SKM-1 (cell line): ENCODE measurements at regions not wholly inside any gene's neighbourhood (a gene's known extent, or its start where the extent isn't known, plus 50 kb on each side); places are given as distances from the start of the nearest gene placed in this dataset.

Experiments used
- DNase-seq: peaks from one replicate; lab custom pipeline; 2025; ENCODE audit not compliant: unreplicated experiment; lab: John Stamatoyannopoulos, UW

DNA sequence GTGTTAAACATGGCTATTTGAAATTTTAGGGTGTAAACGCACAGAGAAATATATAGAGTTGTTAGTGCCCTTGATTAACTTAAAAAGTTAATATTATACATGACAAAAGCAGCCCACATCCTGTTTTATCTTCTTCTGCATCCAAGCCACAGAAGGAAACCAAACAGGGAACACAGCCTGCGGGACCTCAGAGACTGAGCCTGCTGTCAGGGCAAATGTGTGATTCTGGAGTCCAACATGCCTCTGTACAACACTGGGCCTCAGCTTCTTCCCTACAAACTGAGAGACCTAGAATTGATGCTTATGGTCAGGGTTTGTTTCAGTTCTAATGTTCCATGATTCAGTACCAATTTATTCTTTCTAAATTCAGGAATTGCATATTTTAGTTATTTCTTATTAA, 404.7 kb downstream of the FBXO15 start:
- DNase-seq, result no peak

DNA sequence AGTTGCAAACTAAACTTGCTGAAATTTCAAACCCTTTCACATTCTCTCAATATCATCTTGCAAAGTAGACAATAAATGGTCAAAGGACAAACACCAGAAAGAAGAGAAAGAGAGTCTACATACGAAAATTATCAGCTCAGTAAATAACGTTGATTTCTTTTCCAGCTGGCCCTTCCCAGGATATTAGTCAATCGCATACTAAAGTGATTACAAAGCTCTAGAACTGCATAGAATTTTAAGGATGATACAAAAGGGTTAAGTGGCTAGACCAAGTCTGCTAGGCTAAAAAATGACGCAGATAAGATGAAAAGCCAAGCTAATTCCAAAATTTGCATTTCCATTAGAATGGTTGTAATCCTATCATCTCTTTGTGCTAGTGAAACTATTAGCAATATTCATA, 405.7 kb downstream of the FBXO15 start:
- no peak for DNase-seq

DNA sequence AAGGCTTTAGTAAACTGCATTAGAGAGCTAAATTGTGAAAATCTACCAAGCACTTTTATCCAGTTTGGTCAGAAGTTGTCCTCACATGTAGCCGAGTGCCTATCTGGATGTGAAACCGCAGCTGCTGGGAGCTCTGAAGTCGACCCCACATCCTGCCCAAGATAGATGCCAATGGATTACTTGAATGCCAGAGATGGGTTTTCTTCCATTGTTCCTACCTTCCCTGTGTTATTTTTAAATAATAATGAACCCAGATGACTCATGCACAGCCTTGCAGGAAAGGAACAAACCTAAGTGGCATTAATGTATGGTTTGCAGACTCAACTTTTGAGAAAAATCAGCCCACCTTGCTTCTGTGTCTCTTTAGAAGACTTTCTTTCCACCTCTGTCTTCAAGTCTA, 408.5 kb downstream of the FBXO15 start:
- no peak for DNase-seq

DNA sequence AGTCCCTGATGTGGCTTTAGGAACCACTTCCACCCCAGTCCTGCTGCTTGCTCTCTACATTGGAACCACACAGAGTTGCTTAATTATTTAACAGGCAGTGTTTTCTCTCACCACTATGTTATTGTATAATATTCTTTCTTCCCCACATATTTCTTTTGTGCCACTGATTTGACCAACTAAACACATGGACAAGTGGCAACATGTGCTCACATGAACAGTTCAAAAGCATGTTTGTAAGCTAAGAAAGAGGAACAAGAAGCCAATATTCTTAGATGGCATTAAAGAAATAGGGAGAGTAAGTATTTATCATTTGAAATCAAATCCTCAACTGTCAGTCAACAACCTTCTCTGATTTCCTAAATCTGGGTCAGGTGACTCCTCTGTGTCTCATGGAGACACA, 409.6 kb downstream of the FBXO15 start:
- no peak for DNase-seq

DNA sequence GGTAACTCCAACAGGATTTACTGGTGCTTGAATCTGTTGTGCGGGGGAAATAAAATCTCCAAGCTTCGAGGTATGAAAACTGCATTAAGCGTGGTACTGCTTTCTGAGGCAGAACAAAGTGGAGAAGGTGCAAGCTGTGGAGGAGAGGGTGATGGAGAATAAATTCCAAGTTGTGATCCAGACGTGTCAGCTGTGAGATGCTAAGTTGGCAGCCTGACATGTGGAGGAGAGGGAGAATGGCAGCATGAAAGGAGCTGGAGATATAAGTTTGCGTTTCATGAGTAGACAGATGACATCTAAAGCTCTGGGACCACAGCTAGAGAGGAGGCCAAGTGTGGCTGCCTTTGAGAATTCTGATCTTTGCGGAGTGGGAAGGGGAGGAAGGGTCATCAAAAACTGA, 411.8 kb downstream of the FBXO15 start:
- DNase-seq, result no peak

DNA sequence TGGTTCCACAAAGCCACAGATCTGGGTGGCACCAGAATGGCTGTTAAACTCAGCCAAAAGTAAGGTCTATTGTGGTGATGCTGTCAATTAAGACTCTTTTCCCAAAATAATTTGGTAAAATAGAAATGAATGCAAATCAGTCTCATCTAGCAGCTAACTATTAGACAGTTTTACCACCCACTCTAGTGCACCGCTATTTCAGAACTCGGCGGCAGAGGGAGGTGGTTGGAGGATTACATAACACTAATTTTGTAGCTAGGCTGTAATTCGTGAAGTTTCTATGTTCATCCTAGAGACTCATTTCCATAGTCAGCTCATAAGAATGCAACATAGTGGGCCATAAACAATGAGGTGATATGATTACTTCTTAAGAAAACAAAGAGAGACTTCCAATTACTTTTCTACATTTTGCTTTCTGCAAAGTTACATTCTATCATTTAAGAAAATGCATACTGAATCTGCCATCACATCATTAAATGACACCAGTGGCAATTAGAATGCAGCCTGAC, 413.8 kb downstream of the FBXO15 start:
- no peak for DNase-seq

DNA sequence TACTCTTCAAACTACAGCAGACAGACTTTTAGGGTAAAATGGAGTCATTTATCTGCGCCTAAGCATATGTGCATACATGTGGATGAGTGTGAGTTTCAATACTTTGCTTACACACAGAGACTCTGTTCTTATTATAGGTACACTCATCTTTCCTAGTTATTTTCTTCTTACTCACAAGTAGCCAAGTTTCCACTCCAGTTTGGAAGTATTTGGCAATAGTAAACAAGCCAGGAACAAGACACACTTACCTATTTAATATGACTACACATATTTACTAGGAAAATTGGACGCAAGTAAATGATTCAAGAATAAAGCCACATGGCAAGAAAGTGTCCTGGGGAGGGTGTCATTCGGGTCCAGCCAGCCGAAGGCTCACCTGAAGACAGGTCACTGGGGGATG, 414.3 kb downstream of the FBXO15 start:
- DNase-seq, result no peak

DNA sequence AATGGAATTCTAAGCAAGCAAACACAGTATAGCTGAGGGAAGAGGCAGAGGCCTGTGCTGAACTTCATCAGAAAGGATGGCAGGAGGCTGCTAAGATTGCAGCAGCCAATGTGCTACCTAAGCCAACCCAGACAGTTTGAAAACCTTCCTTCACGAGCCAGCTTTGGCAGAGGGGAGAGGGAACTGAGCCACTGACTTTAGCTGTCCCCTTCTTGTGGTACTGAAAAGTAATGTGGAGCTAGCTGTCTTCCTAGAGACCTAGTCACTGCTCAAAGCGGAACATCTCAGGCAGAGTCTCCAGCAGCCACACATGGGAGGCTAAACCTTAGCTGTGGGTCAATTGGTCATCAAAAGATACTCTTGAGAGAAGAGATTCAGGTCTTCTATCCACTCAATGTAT, 419.0 kb downstream of the FBXO15 start:
- DNase-seq, result no peak

DNA sequence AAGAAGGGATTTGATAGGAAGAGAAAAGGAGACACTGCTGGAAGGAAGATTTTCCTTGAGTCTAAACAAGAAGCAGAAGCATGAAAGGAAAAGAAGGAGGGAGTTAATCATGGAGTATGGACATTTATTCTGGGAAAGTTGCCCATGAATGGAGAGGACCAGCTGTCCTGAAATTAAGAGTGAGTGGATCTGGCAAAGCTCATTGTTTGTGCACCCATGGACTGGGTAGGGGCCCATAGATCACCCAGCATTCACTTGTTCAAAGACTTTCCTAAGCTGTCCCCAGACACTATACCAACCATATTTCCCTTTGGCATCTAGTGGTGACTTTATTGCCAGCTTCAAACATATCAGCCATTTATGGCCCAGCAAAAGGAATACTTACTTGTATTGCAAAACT, 422.7 kb downstream of the FBXO15 start:
- no peak for DNase-seq

DNA sequence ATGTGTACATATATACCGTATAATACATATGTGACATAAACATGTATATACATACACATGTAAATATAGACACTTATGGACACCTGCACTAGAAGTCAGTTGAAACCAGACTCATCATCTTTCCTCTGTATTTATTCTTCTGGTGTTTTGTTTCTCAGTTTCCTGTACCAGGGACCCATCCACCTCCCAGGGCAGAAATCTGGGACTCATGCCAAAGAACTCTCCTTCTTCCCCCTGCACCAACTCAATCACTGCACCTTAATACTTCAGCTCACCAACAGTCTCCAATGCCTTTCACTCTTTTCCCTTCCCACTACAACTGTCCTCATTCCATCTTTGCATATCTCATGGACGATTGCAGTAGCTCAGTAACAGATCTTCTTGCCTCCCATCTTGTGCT, 428.0 kb downstream of the FBXO15 start:
- no peak for DNase-seq

DNA sequence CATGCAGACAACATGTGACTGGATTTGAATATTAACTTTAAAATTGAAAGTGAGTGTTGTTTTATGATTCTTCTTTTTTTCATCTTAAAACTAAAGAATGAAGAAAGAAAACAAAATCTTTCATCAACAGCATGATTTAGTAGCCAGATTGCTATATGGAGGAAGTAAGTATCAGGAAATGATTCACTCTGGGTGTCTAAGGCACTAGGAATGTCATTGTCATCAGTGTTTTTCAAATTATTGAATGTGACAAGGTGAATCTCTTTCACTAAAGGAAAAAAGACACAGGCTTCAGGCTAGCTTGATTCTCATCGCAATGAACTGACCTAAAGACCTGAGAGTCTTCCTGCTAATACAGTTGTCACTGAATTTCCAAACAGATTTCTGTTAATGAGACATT, 430.1 kb downstream of the FBXO15 start:
- DNase-seq, result no peak

DNA sequence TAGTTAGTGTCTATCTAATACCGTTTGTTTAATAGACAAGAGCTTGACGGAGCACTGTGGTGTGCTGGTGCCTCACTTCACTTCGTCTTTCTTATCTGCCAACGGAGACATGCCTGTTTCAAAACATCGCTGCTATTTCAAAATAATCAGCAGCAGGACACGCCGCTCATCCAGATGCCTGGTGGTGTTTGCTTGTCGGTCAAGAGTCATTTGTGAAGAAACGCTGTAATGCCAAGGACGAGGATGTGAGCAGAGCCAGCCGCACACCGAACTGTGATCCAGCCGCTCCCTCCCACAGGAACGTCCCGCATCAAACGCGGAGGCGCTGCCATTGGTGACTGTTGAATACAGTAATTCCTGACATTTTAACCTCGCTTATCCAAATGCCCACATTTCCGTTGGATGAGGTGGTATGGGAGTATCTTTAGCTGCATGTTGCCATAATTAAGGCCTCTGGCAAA, 432.4 kb downstream of the FBXO15 start:
- DNase-seq, result no peak

DNA sequence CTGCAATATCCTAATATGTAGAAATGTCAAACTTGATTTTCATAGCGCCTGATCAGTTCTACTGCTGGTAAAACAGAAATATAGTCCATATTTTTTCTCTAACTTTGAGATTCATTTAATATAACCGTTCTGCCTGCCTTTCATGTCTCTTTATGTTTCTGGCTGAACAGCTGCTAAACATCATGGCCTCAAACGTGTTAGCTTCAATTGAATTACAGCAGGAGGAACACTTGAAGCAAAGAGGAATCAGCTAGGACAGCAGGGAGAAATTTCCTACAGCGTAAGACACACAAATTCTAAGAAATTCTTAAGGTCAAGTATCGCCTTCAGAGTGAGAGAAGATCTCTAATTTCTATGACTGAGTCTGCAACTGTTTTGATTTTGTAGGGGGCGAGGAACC, 433.2 kb downstream of the FBXO15 start:
- no peak for DNase-seq

DNA sequence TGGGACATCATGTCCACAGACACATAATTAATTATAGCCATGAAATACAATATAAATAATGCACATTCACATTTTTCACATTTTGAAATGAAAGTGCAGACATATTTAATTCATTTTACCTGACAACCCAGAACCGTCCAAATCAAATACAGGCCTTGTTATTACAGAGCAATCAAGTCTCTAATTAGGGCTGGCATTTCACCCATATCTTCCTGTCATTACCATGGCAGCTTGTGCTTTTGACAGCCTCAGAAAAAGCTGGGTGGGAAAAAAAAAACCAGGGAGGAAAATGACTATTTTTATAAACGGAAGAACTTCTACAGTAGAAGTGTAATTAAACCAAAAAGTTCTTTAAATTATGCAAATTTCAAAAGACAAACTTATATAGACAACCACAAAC, 436.4 kb downstream of the FBXO15 start:
- DNase-seq, result no peak

DNA sequence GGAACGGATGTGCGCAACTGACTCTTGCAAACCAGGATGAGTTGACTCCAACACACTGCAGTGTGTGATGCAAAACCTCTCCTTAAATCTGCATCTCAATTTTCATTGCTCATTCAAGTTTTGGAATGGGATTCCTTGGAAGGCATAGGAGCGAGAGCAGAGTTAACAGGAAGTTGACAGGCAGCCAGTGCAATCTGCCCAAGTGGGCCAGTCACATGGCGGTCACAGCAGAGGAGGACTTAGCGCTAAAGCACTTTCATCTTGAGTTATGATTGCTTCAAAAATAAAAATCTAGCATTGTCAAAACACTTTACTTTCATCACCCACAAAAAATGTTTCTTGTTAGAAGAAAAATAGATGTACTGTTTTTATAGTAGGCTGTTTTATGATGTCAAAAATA, 439.0 kb downstream of the FBXO15 start:
- DNase-seq, result no peak

DNA sequence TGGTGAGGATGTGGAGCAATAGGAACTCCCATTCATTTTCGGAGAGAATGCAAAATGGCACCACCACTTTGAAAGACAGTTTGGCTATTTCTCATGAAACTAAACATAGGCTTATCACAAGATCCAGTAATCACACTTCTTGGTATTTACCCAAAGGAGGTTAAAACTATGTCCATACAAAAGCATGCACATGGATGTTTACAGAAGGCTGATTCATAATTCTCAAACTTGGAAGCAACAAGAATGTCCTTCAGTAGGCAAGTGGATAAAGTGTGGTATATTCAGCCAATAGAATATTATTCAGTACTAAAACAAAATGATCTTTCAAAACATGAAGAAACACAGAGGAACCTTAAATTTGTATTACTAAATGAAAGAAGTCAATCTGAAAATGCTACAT, 440.6 kb downstream of the FBXO15 start:
- no peak for DNase-seq

DNA sequence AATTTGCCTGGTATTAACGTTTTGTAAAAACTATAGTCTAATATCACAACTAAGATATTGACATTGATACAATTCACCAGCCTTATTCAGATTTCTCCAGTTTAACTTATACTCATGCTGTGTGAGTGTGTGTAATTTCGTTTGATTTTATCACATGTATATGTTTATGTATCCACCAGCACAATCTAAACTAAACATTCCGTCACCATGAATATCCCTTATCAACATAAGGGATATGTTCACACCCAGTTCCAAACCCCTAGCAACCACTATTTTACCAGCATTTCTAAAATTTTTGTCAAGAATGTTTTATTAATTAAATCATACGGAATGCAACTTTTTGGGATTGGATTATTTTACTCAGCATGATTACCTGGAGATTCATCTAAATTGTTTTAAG, 450.3 kb downstream of the FBXO15 start:
- no peak for DNase-seq

DNA sequence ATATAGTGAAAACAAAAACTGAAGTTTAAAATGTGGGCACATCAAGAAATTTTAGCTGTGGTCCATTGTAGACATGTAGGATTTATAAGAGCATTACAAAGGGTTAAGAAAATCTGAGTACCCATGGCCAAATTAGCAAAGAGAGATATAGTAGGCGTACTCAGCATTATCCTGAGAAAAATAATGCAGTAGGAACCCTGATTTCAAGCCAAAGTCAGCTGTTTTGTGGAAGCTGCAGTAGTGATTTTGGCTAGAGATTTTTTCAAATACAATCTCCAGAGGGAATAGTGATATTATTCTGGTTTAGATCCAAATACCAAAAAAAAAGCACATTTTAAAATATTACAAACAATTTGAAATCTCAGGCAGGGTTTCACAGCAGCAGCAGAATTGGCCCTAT, 450.9 kb downstream of the FBXO15 start:
- DNase-seq, result no peak

DNA sequence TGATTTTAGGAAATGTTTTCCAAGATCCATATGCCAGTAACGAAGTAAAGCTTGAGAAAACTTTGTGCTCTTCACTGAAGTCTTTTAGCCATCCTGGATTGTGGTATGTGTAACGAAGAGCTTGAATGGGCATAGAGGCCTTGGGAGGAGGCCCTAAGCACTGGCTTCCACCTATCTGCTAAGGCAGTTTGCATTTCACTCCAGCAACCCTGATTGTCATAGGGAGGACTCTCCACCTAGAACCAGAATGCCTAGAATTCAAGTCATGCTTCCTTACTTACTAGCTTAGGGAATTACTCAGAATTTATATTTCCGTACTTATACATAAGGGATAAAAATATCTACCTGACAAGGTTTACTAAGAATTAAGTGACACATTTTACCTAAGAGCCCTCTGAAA, 451.5 kb downstream of the FBXO15 start:
- DNase-seq, result no peak

DNA sequence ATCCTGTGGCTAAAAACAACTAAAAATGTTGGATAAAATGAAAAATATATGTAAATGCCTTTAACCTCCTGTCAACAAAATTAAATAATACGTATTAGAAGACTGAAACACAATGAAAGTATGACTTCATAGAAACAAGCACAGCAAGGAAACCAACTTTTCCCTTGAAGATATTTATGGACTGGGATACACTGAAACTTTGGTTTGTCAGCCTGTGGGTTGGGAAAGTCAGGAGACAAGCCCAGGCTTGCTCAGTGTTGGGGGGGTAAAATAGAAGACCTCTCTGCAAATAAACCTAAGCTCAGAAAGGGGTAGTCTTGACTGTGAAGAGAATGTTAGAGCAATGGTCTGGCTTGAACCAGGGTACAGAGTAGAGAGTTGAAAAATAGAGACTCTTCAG, 454.5 kb downstream of the FBXO15 start:
- DNase-seq, result no peak

DNA sequence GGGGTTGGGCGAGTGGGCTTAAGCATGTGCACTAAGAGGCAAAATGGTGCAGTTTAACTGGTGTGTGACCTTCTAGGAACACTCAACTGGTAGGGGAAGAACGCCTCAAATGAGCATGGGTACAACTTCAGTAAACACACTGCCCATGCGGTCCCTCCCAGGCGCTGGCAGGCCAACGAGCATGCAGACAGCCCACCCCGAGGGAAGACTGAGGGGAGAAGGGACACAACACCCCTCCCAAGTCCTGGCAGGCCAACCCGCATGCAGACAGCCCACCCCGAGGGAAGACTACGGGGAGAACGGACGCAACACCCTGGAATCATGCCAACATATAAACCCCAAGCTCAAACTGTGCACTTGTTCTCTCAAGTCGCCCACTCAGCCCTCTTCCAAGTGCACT, 456.0 kb downstream of the FBXO15 start:
- DNase-seq, result no peak

DNA sequence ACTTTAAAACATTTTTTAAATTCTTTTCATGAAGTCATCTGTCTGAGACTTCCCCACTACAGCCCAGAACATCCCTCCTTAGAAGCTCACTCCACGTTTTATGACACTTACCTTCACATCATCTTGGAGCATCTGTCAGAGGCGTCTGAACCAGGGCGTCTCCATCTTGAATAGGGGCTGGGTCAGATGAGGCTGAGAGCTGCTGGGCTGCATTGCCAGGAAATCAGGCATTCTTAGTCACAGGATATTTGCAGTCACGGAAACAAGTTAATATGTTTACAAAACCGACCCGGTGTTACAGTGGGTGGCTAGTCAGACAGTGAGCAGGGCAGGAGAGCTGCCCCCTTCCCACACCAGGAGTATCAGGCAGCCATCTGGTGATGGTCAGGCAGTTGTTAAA, 456.5 kb downstream of the FBXO15 start:
- DNase-seq, result no peak

DNA sequence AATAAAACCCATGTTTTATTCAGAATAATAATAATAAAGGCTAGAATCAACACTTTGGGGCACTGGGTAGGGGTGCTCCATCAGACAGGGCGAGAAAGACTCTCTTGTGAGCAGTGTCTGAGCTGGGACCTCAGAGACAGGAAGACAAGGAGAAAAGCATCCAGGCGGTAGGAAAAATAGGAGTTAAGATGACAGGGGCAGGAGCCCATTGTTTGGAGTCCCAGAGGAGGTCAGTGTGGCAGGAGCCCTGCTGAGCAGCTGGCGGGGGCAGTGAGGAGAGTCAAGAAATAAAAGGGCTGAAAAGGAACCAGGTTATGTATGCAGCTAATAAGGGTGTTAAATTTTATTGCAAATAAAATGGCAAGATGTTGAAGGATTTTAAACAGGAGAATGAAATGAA, 457.4 kb downstream of the FBXO15 start:
- no peak for DNase-seq
